ENCODE measurements at regions not wholly inside any gene's neighbourhood (a gene's known extent, or its start where the extent isn't known, plus 50 kb on each side); places are given as distances from the start of the nearest gene placed in this dataset.

- no peak for DNase-seq (ENCODE audit: low read depth)
- no peak for TF ChIP-seq CTCF (IDR thresholded peaks at IDR 0.05; ENCODE audit: insufficient read depth, low read length, severe bottlenecking)
- Histone ChIP-seq H3K36me3 (ENCODE audit: control insufficient read depth, insufficient read depth, low read length) (no peaks in the 10 kb centered on the region), H3K4me3 (ENCODE audit: low read depth, low read length) (no peak overlapping the region), H3K27me3 (ENCODE audit: control insufficient read depth, insufficient read depth, low read length) (peaks cover 2% of the 10 kb centered on the region)
- no peak for FAIRE-seq
These were observed 52.3 kb upstream of the KLHL25 start for GRCh38 chr15:85847031-85847430.

GRCh38 chr15:85849946-85850345 lies 55.2 kb upstream of the KLHL25 start:
- no peaks in the 10 kb centered on the region for H3K36me3 ChIP-seq (ENCODE audit: control insufficient read depth, insufficient read depth, low read length)
- DNase-seq (ENCODE audit: low read depth), result no peak
- no peak overlapping the region for H3K4me3 ChIP-seq (ENCODE audit: low read depth, low read length)
- no peak for TF ChIP-seq CTCF (IDR thresholded peaks at IDR 0.05; ENCODE audit: insufficient read depth, low read length, severe bottlenecking)
- H3K27me3 ChIP-seq (ENCODE audit: control insufficient read depth, insufficient read depth, low read length), result peaks cover 2% of the 10 kb centered on the region
- no peak for FAIRE-seq

GRCh38 chr15:85852969-85853368 lies 58.2 kb upstream of the KLHL25 start:
- FAIRE-seq, result no peak

GRCh38 chr15:85854345-85855097 lies 59.8 kb upstream of the KLHL25 start:
- no peaks in the 10 kb centered on the region for H3K36me3 ChIP-seq (ENCODE audit: control insufficient read depth, insufficient read depth, low read length)
- FAIRE-seq, result no peak
- peaks cover 2% of the 10 kb centered on the region for H3K27me3 ChIP-seq (ENCODE audit: control insufficient read depth, insufficient read depth, low read length)
- peak; percentile 82 for TF ChIP-seq CTCF (IDR thresholded peaks at IDR 0.05; ENCODE audit: insufficient read depth, low read length, severe bottlenecking)
- peak; percentile 61 for DNase-seq (ENCODE audit: low read depth)
- H3K4me3 ChIP-seq (ENCODE audit: low read depth, low read length), result no peak overlapping the region

More at GRCh38 chr15:85852969-85853368, 58.2 kb upstream of the KLHL25 start:
- DNase-seq (ENCODE audit: low read depth), result no peak
- H3K27me3 ChIP-seq (ENCODE audit: control insufficient read depth, insufficient read depth, low read length), result peaks cover 2% of the 10 kb centered on the region
- no peaks in the 10 kb centered on the region for H3K36me3 ChIP-seq (ENCODE audit: control insufficient read depth, insufficient read depth, low read length)
- H3K4me3 ChIP-seq (ENCODE audit: low read depth, low read length), result no peak overlapping the region
- TF ChIP-seq CTCF (IDR thresholded peaks at IDR 0.05; ENCODE audit: insufficient read depth, low read length, severe bottlenecking), result no peak

GRCh38 chr15:85858586-85859375 lies 64.1 kb upstream of the KLHL25 start:
- H3K36me3 ChIP-seq (ENCODE audit: control insufficient read depth, insufficient read depth, low read length), result no peaks in the 10 kb centered on the region
- FAIRE-seq, result no peak
- peak; percentile 53 for DNase-seq (ENCODE audit: low read depth)
- TF ChIP-seq CTCF (IDR thresholded peaks at IDR 0.05; ENCODE audit: insufficient read depth, low read length, severe bottlenecking), result peak; percentile 82
- H3K27me3 ChIP-seq (ENCODE audit: control insufficient read depth, insufficient read depth, low read length), result no peaks in the 10 kb centered on the region
- H3K4me3 ChIP-seq (ENCODE audit: low read depth, low read length), result no peak overlapping the region

All from bronchial epithelial cell (primary cell).